ENCODE measurements at regions not wholly inside any gene's neighbourhood (a gene's known extent, or its start where the extent isn't known, plus 50 kb on each side); places are given as distances from the start of the nearest gene placed in this dataset.

- Histone ChIP-seq H3K4me2 (ENCODE audit: low read depth, low read length, poor library complexity, severe bottlenecking) (no peak overlapping the region), H3K27ac (ENCODE audit: low read length) (no peak overlapping the region)
Measured at GRCh38 chr13:80259159-80259558, 81.8 kb downstream of the SPRY2 start.

DNA sequence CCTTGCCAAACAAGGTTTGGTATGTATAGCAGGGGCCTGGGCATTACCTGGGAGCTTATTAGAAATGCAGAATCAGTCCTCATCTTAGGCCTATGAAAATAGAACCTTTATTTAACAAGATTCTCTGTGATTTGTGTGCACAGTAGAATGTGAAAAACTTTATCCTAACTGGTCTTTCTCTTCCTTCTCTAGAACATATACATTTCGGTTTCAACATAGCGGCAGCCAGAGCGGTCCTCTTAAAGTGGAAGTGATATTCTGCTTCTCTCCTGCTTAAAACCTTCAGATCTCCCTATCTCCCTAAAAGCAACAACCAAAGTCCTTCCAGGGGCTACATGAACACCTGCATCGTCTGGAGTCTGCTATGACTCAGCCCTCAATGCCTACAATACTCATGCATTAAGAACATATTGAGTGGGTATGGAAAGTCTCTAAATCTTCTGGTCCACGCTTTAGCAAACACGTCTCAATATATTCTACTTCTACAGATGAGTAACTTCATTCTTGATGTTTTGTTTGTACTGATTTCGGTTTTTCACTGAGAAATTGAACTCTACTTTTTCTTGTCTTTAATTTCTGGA lies 84.5 kb downstream of the SPRY2 start:
- DNase-seq = no peak
- H3K79me2 ChIP-seq (ENCODE audit: low read length) = no peaks in the 10 kb centered on the region
- H3K4me1 ChIP-seq (ENCODE audit: low read length) = no peaks in the 10 kb centered on the region
- no peak overlapping the region for H3K4me2 ChIP-seq (ENCODE audit: low read depth, low read length, poor library complexity, severe bottlenecking)
- H3K9ac ChIP-seq (ENCODE audit: low read length) = no peak overlapping the region
- peaks cover 10% of the 10 kb centered on the region for H3K9me3 ChIP-seq (ENCODE audit: low read length)
- no peaks in the 10 kb centered on the region for H3K36me3 ChIP-seq (ENCODE audit: insufficient read depth, low read length)
- H3K27me3 ChIP-seq (ENCODE audit: low read length) = no peaks in the 10 kb centered on the region
- H3K4me3 ChIP-seq (ENCODE audit: low read length) = no peak overlapping the region
- no peaks in the 10 kb centered on the region for H3K9me2 ChIP-seq (replicated peaks; ENCODE audit: insufficient read depth, low read length)
- no peak overlapping the region for H2AFZ ChIP-seq (ENCODE audit: low read length)
- H3K27ac ChIP-seq (ENCODE audit: low read length) = no peak overlapping the region
- H4K20me1 ChIP-seq (ENCODE audit: insufficient read depth, low read depth, low read length) = no peaks in the 10 kb centered on the region

More at GRCh38 chr13:80259159-80259558, 81.8 kb downstream of the SPRY2 start:
- Histone ChIP-seq H3K9me2 (replicated peaks; ENCODE audit: insufficient read depth, low read length) (no peaks in the 10 kb centered on the region), H3K36me3 (ENCODE audit: insufficient read depth, low read length) (no peaks in the 10 kb centered on the region), H3K9ac (ENCODE audit: low read length) (no peak overlapping the region), H3K79me2 (ENCODE audit: low read length) (no peaks in the 10 kb centered on the region), H3K4me1 (ENCODE audit: low read length) (no peaks in the 10 kb centered on the region), H3K27me3 (ENCODE audit: low read length) (no peaks in the 10 kb centered on the region), H3K9me3 (ENCODE audit: low read length) (peaks cover 10% of the 10 kb centered on the region), H3K4me3 (ENCODE audit: low read length) (no peak overlapping the region), H4K20me1 (ENCODE audit: insufficient read depth, low read depth, low read length) (no peaks in the 10 kb centered on the region), H2AFZ (ENCODE audit: low read length) (no peak overlapping the region)
- no peak for DNase-seq

- no peaks in the 10 kb centered on the region for H3K9me2 ChIP-seq (replicated peaks; ENCODE audit: insufficient read depth, low read length)
- DNase-seq = no peak
- H2AFZ ChIP-seq (ENCODE audit: low read length) = no peak overlapping the region
- H3K27me3 ChIP-seq (ENCODE audit: low read length) = no peaks in the 10 kb centered on the region
- peaks cover 10% of the 10 kb centered on the region for H3K9me3 ChIP-seq (ENCODE audit: low read length)
- no peaks in the 10 kb centered on the region for H3K4me1 ChIP-seq (ENCODE audit: low read length)
- no peaks in the 10 kb centered on the region for H3K79me2 ChIP-seq (ENCODE audit: low read length)
- H4K20me1 ChIP-seq (ENCODE audit: insufficient read depth, low read depth, low read length) = no peaks in the 10 kb centered on the region
- H3K36me3 ChIP-seq (ENCODE audit: insufficient read depth, low read length) = no peaks in the 10 kb centered on the region
- H3K4me2 ChIP-seq (ENCODE audit: low read depth, low read length, poor library complexity, severe bottlenecking) = no peak overlapping the region
- no peak overlapping the region for H3K4me3 ChIP-seq (ENCODE audit: low read length)
- H3K27ac ChIP-seq (ENCODE audit: low read length) = no peak overlapping the region
- no peak overlapping the region for H3K9ac ChIP-seq (ENCODE audit: low read length)
Measured at GRCh38 chr13:80255946-80256345, 85.0 kb downstream of the SPRY2 start.

- H3K9ac ChIP-seq (ENCODE audit: low read length) = no peak overlapping the region
- no peaks in the 10 kb centered on the region for H3K79me2 ChIP-seq (ENCODE audit: low read length)
- H3K27ac ChIP-seq (ENCODE audit: low read length) = no peak overlapping the region
- DNase-seq = no peak
- H3K9me2 ChIP-seq (replicated peaks; ENCODE audit: insufficient read depth, low read length) = no peaks in the 10 kb centered on the region
- no peaks in the 10 kb centered on the region for H3K27me3 ChIP-seq (ENCODE audit: low read length)
- H3K36me3 ChIP-seq (ENCODE audit: insufficient read depth, low read length) = no peaks in the 10 kb centered on the region
- no peaks in the 10 kb centered on the region for H4K20me1 ChIP-seq (ENCODE audit: insufficient read depth, low read depth, low read length)
- H3K4me3 ChIP-seq (ENCODE audit: low read length) = no peak overlapping the region
- peaks cover 6% of the 10 kb centered on the region; the same call in 1 of the 2 replicates for H3K9me3 ChIP-seq (ENCODE audit: low read length)
- no peak overlapping the region for H3K4me2 ChIP-seq (ENCODE audit: low read depth, low read length, poor library complexity, severe bottlenecking)
- no peak overlapping the region for H2AFZ ChIP-seq (ENCODE audit: low read length)
- no peaks in the 10 kb centered on the region for H3K4me1 ChIP-seq (ENCODE audit: low read length)
Measured at GRCh38 chr13:80251403-80251802, 89.5 kb downstream of the SPRY2 start.

DNA sequence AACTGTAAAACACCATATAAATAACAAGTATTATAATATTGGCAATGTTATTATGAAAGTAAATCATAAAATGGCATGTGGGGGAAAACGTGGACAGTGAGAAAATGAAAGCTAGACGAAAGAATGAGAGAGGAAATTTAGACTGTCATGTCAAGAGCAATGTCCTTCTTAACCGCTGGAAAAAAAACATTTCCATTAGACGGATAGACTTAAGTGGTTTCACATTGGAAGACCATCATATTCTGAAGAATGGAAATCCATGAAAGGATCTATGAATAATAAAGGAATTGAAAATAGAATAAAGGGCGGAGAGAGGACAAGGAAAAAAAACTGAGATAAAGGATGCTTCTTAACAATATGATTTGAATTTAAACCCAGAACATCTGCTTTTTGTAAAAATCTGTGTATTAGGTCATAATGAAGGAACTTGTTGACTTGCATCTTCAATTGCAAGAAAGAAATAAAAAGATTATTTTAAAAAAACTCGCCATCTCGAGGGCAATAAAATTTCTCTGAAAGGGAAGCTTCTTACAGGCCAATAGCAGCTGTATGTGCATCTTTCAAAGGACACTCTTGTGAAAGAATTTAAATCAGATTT lies 90.6 kb downstream of the SPRY2 start:
- no peak overlapping the region for H3K27ac ChIP-seq (ENCODE audit: low read length)
- peaks cover 5% of the 10 kb centered on the region for H3K9me3 ChIP-seq (ENCODE audit: low read length)
- H4K20me1 ChIP-seq (ENCODE audit: insufficient read depth, low read depth, low read length) = no peaks in the 10 kb centered on the region
- no peak overlapping the region for H3K9ac ChIP-seq (ENCODE audit: low read length)
- H2AFZ ChIP-seq (ENCODE audit: low read length) = no peak overlapping the region
- H3K9me2 ChIP-seq (replicated peaks; ENCODE audit: insufficient read depth, low read length) = no peaks in the 10 kb centered on the region
- H3K79me2 ChIP-seq (ENCODE audit: low read length) = no peaks in the 10 kb centered on the region
- no peaks in the 10 kb centered on the region for H3K27me3 ChIP-seq (ENCODE audit: low read length)
- no peaks in the 10 kb centered on the region for H3K4me1 ChIP-seq (ENCODE audit: low read length)
- no peak overlapping the region for H3K4me3 ChIP-seq (ENCODE audit: low read length)
- no peaks in the 10 kb centered on the region for H3K36me3 ChIP-seq (ENCODE audit: insufficient read depth, low read length)
- H3K4me2 ChIP-seq (ENCODE audit: low read depth, low read length, poor library complexity, severe bottlenecking) = no peak overlapping the region
- DNase-seq = no peak

DNA sequence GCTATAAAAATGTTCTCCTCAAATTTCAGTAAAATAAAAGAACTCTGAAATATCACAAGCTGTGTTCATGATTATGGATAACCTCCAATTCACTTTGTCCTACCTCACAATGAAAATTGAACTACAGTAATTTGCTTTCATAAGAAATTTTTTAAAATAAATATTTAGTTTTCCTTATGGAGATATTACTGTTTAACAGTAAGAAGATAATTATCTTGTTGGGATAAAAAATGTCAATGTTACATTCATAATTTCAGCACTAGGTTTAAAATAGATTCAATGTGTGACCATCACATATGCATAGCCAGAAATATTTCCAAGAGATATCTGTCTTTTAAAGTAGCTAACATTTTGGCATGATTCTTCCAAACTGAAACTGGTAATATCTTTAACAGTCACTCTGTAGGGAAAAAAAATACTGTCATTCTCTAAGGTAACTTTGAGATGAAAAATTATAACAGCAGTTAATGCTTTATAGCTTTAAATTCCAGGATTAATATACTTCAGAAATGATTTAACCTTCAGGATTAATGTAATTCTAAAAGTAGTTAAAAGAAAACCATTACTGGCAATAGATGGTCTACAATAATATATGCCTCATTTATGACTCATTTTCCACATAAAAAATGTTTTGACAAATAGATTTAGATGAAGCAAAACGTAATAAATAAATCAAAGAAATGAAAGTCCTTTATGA lies 91.3 kb downstream of the SPRY2 start:
- H3K27me3 ChIP-seq (ENCODE audit: low read length) = no peaks in the 10 kb centered on the region
- no peaks in the 10 kb centered on the region for H3K9me2 ChIP-seq (replicated peaks; ENCODE audit: insufficient read depth, low read length)
- no peaks in the 10 kb centered on the region for H4K20me1 ChIP-seq (ENCODE audit: insufficient read depth, low read depth, low read length)
- no peak overlapping the region for H2AFZ ChIP-seq (ENCODE audit: low read length)
- no peaks in the 10 kb centered on the region for H3K36me3 ChIP-seq (ENCODE audit: insufficient read depth, low read length)
- no peaks in the 10 kb centered on the region for H3K4me1 ChIP-seq (ENCODE audit: low read length)
- H3K9me3 ChIP-seq (ENCODE audit: low read length) = peaks cover 7% of the 10 kb centered on the region
- no peak for DNase-seq
- H3K9ac ChIP-seq (ENCODE audit: low read length) = no peak overlapping the region
- H3K27ac ChIP-seq (ENCODE audit: low read length) = no peak overlapping the region
- H3K4me3 ChIP-seq (ENCODE audit: low read length) = no peak overlapping the region
- no peak overlapping the region for H3K4me2 ChIP-seq (ENCODE audit: low read depth, low read length, poor library complexity, severe bottlenecking)
- no peaks in the 10 kb centered on the region for H3K79me2 ChIP-seq (ENCODE audit: low read length)

GRCh38 chr13:80245162-80245733 lies 95.7 kb downstream of the SPRY2 start:
- Histone ChIP-seq H3K4me2 (ENCODE audit: low read depth, low read length, poor library complexity, severe bottlenecking) (no peak overlapping the region), H3K9me2 (replicated peaks; ENCODE audit: insufficient read depth, low read length) (no peaks in the 10 kb centered on the region), H3K4me1 (ENCODE audit: low read length) (no peaks in the 10 kb centered on the region), H3K27ac (ENCODE audit: low read length) (no peak overlapping the region), H3K27me3 (ENCODE audit: low read length) (no peaks in the 10 kb centered on the region), H3K9ac (ENCODE audit: low read length) (no peak overlapping the region), H3K4me3 (ENCODE audit: low read length) (no peak overlapping the region), H3K36me3 (ENCODE audit: insufficient read depth, low read length) (no peaks in the 10 kb centered on the region), H4K20me1 (ENCODE audit: insufficient read depth, low read depth, low read length) (no peaks in the 10 kb centered on the region), H3K79me2 (ENCODE audit: low read length) (no peaks in the 10 kb centered on the region), H3K9me3 (ENCODE audit: low read length) (peaks cover 11% of the 10 kb centered on the region), H2AFZ (ENCODE audit: low read length) (no peak overlapping the region)
- no peak for DNase-seq

GRCh38 chr13:80244574-80244973 lies 96.4 kb downstream of the SPRY2 start:
- H3K4me1 ChIP-seq (ENCODE audit: low read length) = no peaks in the 10 kb centered on the region
- no peaks in the 10 kb centered on the region for H3K36me3 ChIP-seq (ENCODE audit: insufficient read depth, low read length)
- H3K4me2 ChIP-seq (ENCODE audit: low read depth, low read length, poor library complexity, severe bottlenecking) = no peak overlapping the region
- H3K27me3 ChIP-seq (ENCODE audit: low read length) = no peaks in the 10 kb centered on the region
- H3K9me3 ChIP-seq (ENCODE audit: low read length) = peaks cover 11% of the 10 kb centered on the region
- H2AFZ ChIP-seq (ENCODE audit: low read length) = no peak overlapping the region
- H3K4me3 ChIP-seq (ENCODE audit: low read length) = no peak overlapping the region
- no peak overlapping the region for H3K27ac ChIP-seq (ENCODE audit: low read length)
- no peaks in the 10 kb centered on the region for H4K20me1 ChIP-seq (ENCODE audit: insufficient read depth, low read depth, low read length)
- H3K79me2 ChIP-seq (ENCODE audit: low read length) = no peaks in the 10 kb centered on the region
- H3K9me2 ChIP-seq (replicated peaks; ENCODE audit: insufficient read depth, low read length) = no peaks in the 10 kb centered on the region
- no peak for DNase-seq
- H3K9ac ChIP-seq (ENCODE audit: low read length) = no peak overlapping the region
